GM12865 (cell line): ENCODE measurements at regions not wholly inside any gene's neighbourhood (a gene's known extent, or its start where the extent isn't known, plus 50 kb on each side); places are given as distances from the start of the nearest gene placed in this dataset.
"Not testable (repeated sequence)": the region's sequence is repeated elsewhere in the genome, so short reads cannot be mapped to it uniquely, and the experiment has no call there.

Experiments used
- DNase-seq: peaks from one replicate; pipeline ENCODE4 v3.0.0; 2010; ENCODE audit warnings: low read depth
- H3K4me3 ChIP-seq: 2 replicates; pipeline ENCODE4 v1.5.1; 2011; ENCODE audit warnings: mild to moderate bottlenecking, low read depth, low read length, control low read depth
- CTCF ChIP-seq: IDR thresholded peaks from 2 replicates; pipeline ENCODE4 v1.5.1; 2011; ENCODE audit warnings: low read length, control low read depth, low read depth, inconsistent platforms; ENCODE audit not compliant: insufficient read depth; ENCODE audit errors: missing control alignments

- TF ChIP-seq CTCF: no peak
- no peak for DNase-seq
These were observed 77.8 kb upstream of the TAB2 start for GRCh38 chr6:149239573-149240209.

GRCh38 chr6:149242883-149243282, 74.6 kb upstream of the TAB2 start:
- no peak for TF ChIP-seq CTCF
- DNase-seq: no peak
- H3K4me3 ChIP-seq: no peak overlapping the region

More at GRCh38 chr6:149239573-149240209, 77.8 kb upstream of the TAB2 start:
- no peak overlapping the region for H3K4me3 ChIP-seq

GRCh38 chr6:149244105-149244504, 73.4 kb upstream of the TAB2 start:
- TF ChIP-seq CTCF: no peak
- no peak for DNase-seq
- H3K4me3 ChIP-seq: no peak overlapping the region

GRCh38 chr6:149246691-149247384, 70.7 kb upstream of the TAB2 start:
- peak overlapping the region; percentile 13 for H3K4me3 ChIP-seq
- peak; percentile 86 for DNase-seq
- no peak for TF ChIP-seq CTCF

- no peak for DNase-seq
- no peak overlapping the region for H3K4me3 ChIP-seq
- no peak for TF ChIP-seq CTCF
These were observed 70.1 kb upstream of the TAB2 start for GRCh38 chr6:149247385-149247763.

GRCh38 chr6:149248263-149248662, 69.2 kb upstream of the TAB2 start:
- not testable (repeated sequence) for H3K4me3 ChIP-seq

GRCh38 chr6:149248693-149249369, 68.7 kb upstream of the TAB2 start:
- no peak for TF ChIP-seq CTCF
- H3K4me3 ChIP-seq: no peak overlapping the region
- peak; percentile 33 for DNase-seq

More at GRCh38 chr6:149248263-149248662, 69.2 kb upstream of the TAB2 start:
- not testable (repeated sequence) for DNase-seq
